Mammary epithelial cell (primary cell): ENCODE measurements at regions not wholly inside any gene's neighbourhood (a gene's known extent, or its start where the extent isn't known, plus 50 kb on each side); places are given as distances from the start of the nearest gene placed in this dataset.

Source experiments
- CTCF ChIP-seq, 2 donors: IDR thresholded peaks in 1 of 2; conservative IDR thresholded peaks in 1 of 2; 2 replicates each; pipeline ENCODE4 v1.5.1; 2011 to 2012; ENCODE audit warnings: inconsistent platforms in 2 of 2, low read length in 2 of 2, mild to moderate bottlenecking in 2 of 2, control low read depth in 1 of 2, low read depth in 1 of 2; ENCODE audit not compliant: insufficient read depth in 1 of 2; ENCODE audit errors: extremely low read depth in 1 of 2
- EZH2 ChIP-seq: IDR thresholded peaks from 2 replicates; pipeline ENCODE4 v1.6.1; 2012; ENCODE audit warnings: low read length, inconsistent platforms, borderline replicate concordance

GRCh38 chr3:30343067-30343831, 263.2 kb upstream of the TGFBR2 start:
- TF ChIP-seq CTCF (conservative IDR thresholded peaks at IDR 0.05 in 1 of 2, IDR thresholded peaks at IDR 0.05 in 1 of 2; ENCODE audit: extremely low read depth in 1 of 2, insufficient read depth in 1 of 2, low read depth in 1 of 2, low read length in 2 of 2), result no peak
- TF ChIP-seq EZH2, result no peak
